HEK293T (cell line): ENCODE measurements at regions not wholly inside any gene's neighbourhood (a gene's known extent, or its start where the extent isn't known, plus 50 kb on each side); places are given as distances from the start of the nearest gene placed in this dataset.

ENCODE experiments used
- CTCF ChIA-PET: fragments of 350-600 bp; formaldehyde crosslinking; extraction: SDS; loops from one replicate; lab custom pipeline; 2021; ENCODE audit warnings: antibody characterized with exemption, inconsistent platforms; lab: Yijun Ruan, JAX
- POLR2A ChIA-PET: fragments of 350-600 bp; formaldehyde crosslinking; extraction: SDS; loops from one replicate; lab custom pipeline; 2020; ENCODE audit warnings: antibody characterized with exemption, inconsistent platforms; lab: Yijun Ruan, JAX
- DNase-seq: peaks from one replicate; pipeline ENCODE4 v3.0.0; 2012; ENCODE audit warnings: mixed read lengths; ENCODE audit errors: extremely low spot score
- ARNT ChIP-seq: fragments of 450-650 bp; IDR thresholded peaks from 2 replicates; pipeline ENCODE4 v1.6.1; 2017; ENCODE audit warnings: mild to moderate bottlenecking
- BHLHE40 ChIP-seq: fragments of 450-650 bp; IDR thresholded peaks from 2 replicates; pipeline ENCODE4 v1.6.1; 2016; ENCODE audit warnings: mild to moderate bottlenecking, moderate library complexity, borderline replicate concordance
- CTBP1 ChIP-seq: fragments of 450-650 bp; IDR thresholded peaks from 2 replicates; pipeline ENCODE4 v1.6.1; 2016; ENCODE audit warnings: borderline replicate concordance
- ELF4 ChIP-seq: fragments of 450-650 bp; IDR thresholded peaks from 2 replicates; pipeline ENCODE4 v1.6.1; 2017; ENCODE audit warnings: antibody characterized with exemption
- FOXA1 ChIP-seq: fragments of 450-650 bp; IDR thresholded peaks from 2 replicates; pipeline ENCODE4 v1.6.1; 2016; ENCODE audit warnings: mild to moderate bottlenecking
- FOXK2 ChIP-seq: fragments of 450-650 bp; IDR thresholded peaks from 2 replicates; pipeline ENCODE4 v1.6.1; 2016; ENCODE audit warnings: mild to moderate bottlenecking
- FOXM1 ChIP-seq: fragments of 450-650 bp; IDR thresholded peaks from 2 replicates; pipeline ENCODE4 v1.6.1; 2017; ENCODE audit warnings: mild to moderate bottlenecking, borderline replicate concordance
- HDGF ChIP-seq: fragments of 450-650 bp; IDR thresholded peaks from 2 replicates; pipeline ENCODE4 v1.6.1; 2017; ENCODE audit warnings: antibody characterized with exemption, borderline replicate concordance
- L3MBTL2 ChIP-seq: fragments of 450-650 bp; conservative IDR thresholded peaks from 2 replicates; pipeline ENCODE4 v1.6.1; 2016; ENCODE audit warnings: mild to moderate bottlenecking
- LEF1 ChIP-seq: fragments of 450-650 bp; IDR thresholded peaks from 2 replicates; pipeline ENCODE4 v1.6.1; 2017; ENCODE audit warnings: mild to moderate bottlenecking, borderline replicate concordance
- NFRKB ChIP-seq: fragments of 450-650 bp; IDR thresholded peaks from 2 replicates; pipeline ENCODE4 v1.6.1; 2016; ENCODE audit warnings: mild to moderate bottlenecking, moderate library complexity
- SP1 ChIP-seq: fragments of 450-650 bp; IDR thresholded peaks from 2 replicates; pipeline ENCODE4 v1.6.1; 2017
- SUZ12 ChIP-seq: fragments of 450-650 bp; IDR thresholded peaks from 2 replicates; pipeline ENCODE4 v1.6.1; 2016; ENCODE audit warnings: mild to moderate bottlenecking
- TARDBP ChIP-seq: fragments of 450-650 bp; IDR thresholded peaks from 2 replicates; pipeline ENCODE4 v1.6.1; 2016
- ZNF384 ChIP-seq: fragments of 450-650 bp; IDR thresholded peaks from 2 replicates; pipeline ENCODE4 v1.6.1; 2016
- TF ChIP-seq, protein P1 (sequence below): fragments of 450-650 bp; IDR thresholded peaks from 2 replicates; pipeline ENCODE4 v1.6.1; 2016

DNA sequence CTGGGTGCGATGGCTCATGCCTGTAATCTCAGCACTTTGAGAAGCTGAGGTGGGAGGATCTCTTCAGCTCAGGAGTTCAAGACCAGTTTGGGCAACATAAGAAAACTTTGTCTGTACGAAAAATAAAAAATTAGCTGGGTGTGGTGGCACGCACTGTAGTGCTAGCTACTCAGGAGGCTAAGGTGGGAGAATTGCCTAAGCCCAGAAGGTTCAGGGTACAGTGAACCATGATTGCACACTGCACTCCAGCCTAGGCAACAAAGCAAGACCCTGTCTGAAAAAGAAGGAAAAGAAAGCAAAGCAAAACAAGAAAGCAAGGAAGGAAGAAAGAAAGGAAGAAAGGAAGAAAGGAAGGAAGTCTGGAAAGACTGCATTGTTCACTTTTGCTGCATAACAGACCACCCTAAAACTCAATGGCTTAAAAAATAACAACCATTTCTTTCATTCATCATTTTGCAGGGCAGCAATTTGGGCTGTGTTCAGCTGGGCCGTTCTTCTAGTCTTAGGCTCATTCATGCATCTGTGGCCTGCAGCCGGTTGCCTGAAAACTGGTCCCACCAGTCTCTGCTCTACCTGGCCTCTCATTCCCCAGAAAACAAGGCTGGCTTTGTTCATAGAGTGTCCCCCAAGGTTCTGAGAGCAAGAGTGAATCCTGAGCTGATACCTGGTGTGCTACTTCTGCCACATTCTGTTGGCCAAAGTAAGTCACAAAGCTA, 82.4 kb upstream of the MIER3 start:
- DNase-seq: no peak
- POLR2A ChIA-PET: no interaction called here
- CTCF ChIA-PET: no interaction called here
- TF ChIP-seq SP1: no peak
- TF ChIP-seq FOXA1: no peak
- TF ChIP-seq BHLHE40: no peak
- TF ChIP-seq, protein P1, sequence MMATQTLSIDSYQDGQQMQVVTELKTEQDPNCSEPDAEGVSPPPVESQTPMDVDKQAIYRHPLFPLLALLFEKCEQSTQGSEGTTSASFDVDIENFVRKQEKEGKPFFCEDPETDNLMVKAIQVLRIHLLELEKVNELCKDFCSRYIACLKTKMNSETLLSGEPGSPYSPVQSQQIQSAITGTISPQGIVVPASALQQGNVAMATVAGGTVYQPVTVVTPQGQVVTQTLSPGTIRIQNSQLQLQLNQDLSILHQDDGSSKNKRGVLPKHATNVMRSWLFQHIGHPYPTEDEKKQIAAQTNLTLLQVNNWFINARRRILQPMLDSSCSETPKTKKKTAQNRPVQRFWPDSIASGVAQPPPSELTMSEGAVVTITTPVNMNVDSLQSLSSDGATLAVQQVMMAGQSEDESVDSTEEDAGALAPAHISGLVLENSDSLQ: no peak
- no peak for TF ChIP-seq FOXK2
- TF ChIP-seq L3MBTL2: no peak
- TF ChIP-seq ELF4: no peak
- no peak for TF ChIP-seq FOXM1
- no peak for TF ChIP-seq HDGF

DNA sequence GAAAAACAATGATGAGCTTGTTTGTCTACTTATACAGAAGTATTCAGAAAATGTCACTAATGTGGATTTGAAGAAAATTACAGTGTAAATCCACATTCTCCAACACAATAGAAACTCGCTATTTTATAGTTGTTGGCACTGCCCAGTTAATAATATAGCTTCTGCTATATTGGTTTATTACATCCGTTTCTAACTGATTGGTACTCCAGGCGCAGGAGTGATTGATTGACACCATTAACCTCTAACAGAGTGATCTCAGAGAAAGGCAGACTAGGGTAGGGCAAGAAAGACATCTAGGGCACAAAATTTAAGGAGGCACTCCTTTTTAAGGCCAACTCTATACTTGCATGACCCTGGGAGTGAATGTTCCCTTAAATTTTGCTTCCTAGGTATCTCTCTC, 84.0 kb upstream of the MIER3 start:
- DNase-seq: no peak
- POLR2A ChIA-PET: no interaction called here
- no peak for TF ChIP-seq BHLHE40
- TF ChIP-seq FOXM1: no peak
- TF ChIP-seq CTBP1: no peak
- no peak for TF ChIP-seq ELF4
- no peak for TF ChIP-seq TARDBP
- no peak for TF ChIP-seq ZNF384
- TF ChIP-seq ARNT: no peak
- no peak for TF ChIP-seq FOXK2
- TF ChIP-seq L3MBTL2: no peak
- no peak for TF ChIP-seq NFRKB
- no peak for TF ChIP-seq HDGF
- TF ChIP-seq SP1: no peak
- TF ChIP-seq, protein P1: no peak
- no peak for TF ChIP-seq LEF1
- TF ChIP-seq FOXA1: no peak
- CTCF ChIA-PET: no interaction called here

DNA sequence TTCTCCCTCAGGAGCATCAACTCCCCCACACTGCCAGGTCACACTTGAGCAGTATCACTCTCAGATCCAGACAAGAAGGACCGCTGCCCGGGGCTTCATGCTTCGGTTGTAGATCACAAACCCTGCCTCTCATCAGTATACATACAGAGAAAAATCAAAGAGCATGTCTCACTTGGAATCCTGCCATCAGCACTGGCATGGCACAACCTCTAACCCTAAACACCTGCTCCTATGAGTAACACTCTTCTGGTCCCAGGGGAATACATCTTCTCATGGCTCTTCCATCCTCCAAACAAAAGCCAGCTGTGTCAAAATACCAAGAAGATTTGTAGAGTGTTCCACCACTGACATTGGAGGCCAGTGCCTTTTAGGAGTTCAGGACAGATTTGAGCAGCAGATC, 84.8 kb upstream of the MIER3 start:
- CTCF ChIA-PET: no interaction called here
- POLR2A ChIA-PET: no interaction called here
- TF ChIP-seq BHLHE40: no peak
- no peak for TF ChIP-seq CTBP1
- TF ChIP-seq HDGF: no peak
- TF ChIP-seq LEF1: no peak
- no peak for TF ChIP-seq ELF4
- no peak for TF ChIP-seq SP1
- no peak for TF ChIP-seq L3MBTL2
- TF ChIP-seq FOXA1: no peak
- no peak for TF ChIP-seq SUZ12
- TF ChIP-seq, protein P1: no peak
- no peak for DNase-seq

DNA sequence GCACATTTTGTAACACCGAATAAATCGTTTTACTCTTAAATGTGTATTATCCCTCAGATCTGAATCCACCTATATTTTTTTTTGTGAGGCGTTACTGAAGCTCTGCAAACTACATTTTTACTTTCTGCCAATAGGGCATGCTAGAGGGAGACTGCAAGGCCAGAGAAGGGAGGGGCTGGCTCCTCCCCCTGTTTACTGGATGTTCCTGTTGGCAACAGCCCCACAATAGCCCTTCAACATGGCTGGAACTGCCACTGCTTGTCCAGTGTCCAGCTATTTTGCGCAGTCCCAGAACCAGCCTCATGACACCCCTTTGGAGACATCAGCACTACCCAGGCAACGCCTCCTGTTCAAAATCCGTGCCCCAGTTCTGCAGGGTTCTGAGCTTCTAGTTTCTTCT, 85.4 kb upstream of the MIER3 start:
- POLR2A ChIA-PET: no interaction called here
- TF ChIP-seq LEF1: no peak
- no peak for TF ChIP-seq ZNF384
- TF ChIP-seq BHLHE40: no peak
- no peak for TF ChIP-seq NFRKB
- TF ChIP-seq L3MBTL2: no peak
- TF ChIP-seq ARNT: no peak
- no peak for TF ChIP-seq FOXK2
- CTCF ChIA-PET: no interaction called here
- peak; percentile 33 for DNase-seq

DNA sequence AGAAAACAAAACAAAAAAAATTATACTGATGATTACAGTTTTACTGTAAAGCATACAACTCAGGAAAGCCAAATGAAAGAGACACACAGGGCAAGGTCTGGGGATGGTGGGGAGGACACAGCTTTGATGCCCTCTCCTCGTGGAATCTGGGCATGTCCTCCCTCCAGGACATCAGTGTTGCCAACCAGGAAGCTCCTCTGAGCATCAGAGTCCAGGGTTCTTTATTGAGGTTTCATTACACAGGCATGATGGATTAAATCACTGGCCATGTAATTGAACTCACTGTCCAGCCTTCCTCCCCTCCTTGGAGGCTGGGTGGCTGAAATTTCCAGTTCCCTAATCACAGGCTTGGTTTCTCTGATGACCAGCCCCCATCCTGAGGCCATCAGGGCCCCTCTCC, 89.6 kb upstream of the MIER3 start:
- ChIA-PET POLR2A (no interaction called here), CTCF (no interaction called here)
- DNase-seq: no peak
- TF ChIP-seq HDGF (no peak), FOXA1 (no peak)

DNA sequence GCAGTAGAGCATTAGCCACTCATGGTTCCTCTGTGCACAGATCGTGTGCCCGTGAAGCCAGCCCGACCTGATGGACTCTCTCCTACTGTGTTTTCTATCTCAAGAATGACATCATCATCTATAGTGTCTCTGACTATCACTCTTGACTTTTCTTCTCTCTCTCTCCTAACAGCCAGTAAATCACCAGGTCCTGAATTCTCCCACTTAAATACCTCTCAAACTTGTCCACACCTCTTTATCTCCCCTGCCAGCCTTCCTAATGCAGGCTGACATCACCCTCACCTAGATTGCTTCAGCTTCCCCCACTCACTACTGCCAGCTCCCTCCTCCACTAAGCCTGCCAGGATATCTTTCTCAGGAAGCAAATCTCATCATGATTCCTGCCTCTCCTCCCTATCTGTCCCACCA, 90.6 kb upstream of the MIER3 start:
- CTCF ChIA-PET: interaction anchor here (1.1 kb wide), 1 partner anchor 96 kb away, joined by 4 read pairs; no protein-coding TSS in a partner anchor
- TF ChIP-seq SUZ12 (no peak), TARDBP (no peak), HDGF (no peak), NFRKB (no peak), BHLHE40 (no peak), FOXA1 (no peak), FOXK2 (no peak), ARNT (no peak), ELF4 (no peak), CTBP1 (peak; percentile 27; the same call in 1 of the 2 replicates), FOXM1 (no peak), ZNF384 (no peak)
- TF ChIP-seq, protein P1: peak; percentile 75
- POLR2A ChIA-PET: interaction anchor here (0.6 kb wide), 1 partner anchor 11 kb away, joined by 3 read pairs; no protein-coding TSS in a partner anchor
- DNase-seq: peak; percentile 20
